ENCODE measurements at regions not wholly inside any gene's neighbourhood (a gene's known extent, or its start where the extent isn't known, plus 50 kb on each side); places are given as distances from the start of the nearest gene placed in this dataset.

DNA sequence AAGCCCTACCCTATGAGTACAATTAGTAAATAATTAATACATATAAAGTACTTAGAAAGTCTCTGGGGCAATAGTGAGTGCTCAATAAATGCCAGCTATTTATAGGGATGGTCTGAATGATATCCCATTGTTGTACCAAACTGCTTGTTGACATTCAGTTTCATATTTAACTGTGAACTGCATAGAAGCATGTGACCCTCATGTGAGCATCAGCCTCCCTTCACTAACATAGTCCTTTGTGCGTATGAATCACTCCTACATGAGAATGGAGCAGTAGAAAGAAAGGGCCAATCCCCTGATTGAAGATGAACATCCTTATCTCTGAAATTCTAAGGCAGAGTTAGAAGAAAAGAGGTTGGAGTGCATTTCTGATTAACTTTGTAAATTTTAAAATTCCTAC is 68.7 kb upstream of the ATP10A start:
- no peak for TF ChIP-seq CTCF (IDR thresholded peaks at IDR 0.05; ENCODE audit: insufficient read depth, low read depth, low read length, missing control alignments)
- H3K4me3 ChIP-seq (ENCODE audit: low read length), result no peak overlapping the region
- DNase-seq (ENCODE audit: low read depth), result no peak

- H3K4me3 ChIP-seq (ENCODE audit: low read length), result no peak overlapping the region
- TF ChIP-seq CTCF (IDR thresholded peaks at IDR 0.05; ENCODE audit: insufficient read depth, low read depth, low read length, missing control alignments), result no peak
- DNase-seq (ENCODE audit: low read depth), result no peak
Observed at GRCh38 chr15:25930931-25931330, 67.8 kb upstream of the ATP10A start.
